Mucosa of descending colon (tissue), 3 donors: ENCODE measurements at regions not wholly inside any gene's neighbourhood (a gene's known extent, or its start where the extent isn't known, plus 50 kb on each side); places are given as distances from the start of the nearest gene placed in this dataset.

Experiments used
- ATAC-seq: fragments of 200-7000 bp; cut with Tn5 transposase; one replicate; pipeline ENCODE4 v1.9.1; 2020; ENCODE audit warnings: mild to moderate bottlenecking, moderate library complexity
- DNase-seq, 3 donors: peaks; one replicate each; pipeline ENCODE4 v3.0.0-alpha.2; 2020
- H3K36me3 ChIP-seq: fragments of 200-600 bp; one replicate; pipeline ENCODE4 v1.8.0; 2021; ENCODE audit warnings: low read depth, mild to moderate bottlenecking
- H3K4me1 ChIP-seq: fragments of 200-600 bp; one replicate; pipeline ENCODE4 v1.8.0; 2021; ENCODE audit warnings: low read depth, mild to moderate bottlenecking
- H3K4me3 ChIP-seq: fragments of 200-600 bp; one replicate; pipeline ENCODE4 v1.8.0; 2021; ENCODE audit warnings: mild to moderate bottlenecking
- H3K9me3 ChIP-seq: fragments of 200-600 bp; one replicate; pipeline ENCODE4 v1.8.0; 2021; ENCODE audit warnings: mild to moderate bottlenecking
- intact Hi-C, 2 donors: fragments of 100-400 bp; cut with DNase I in 1 of 2; cut with micrococcal nuclease in 1 of 2; formaldehyde crosslinking; loops; one replicate each; pipeline versions ENCODE4 v1.11.0 to v1.11.1; 2022; cut with DNase I, micrococcal nuclease
- TF ChIP-seq, protein P1 (sequence below): fragments of 200-600 bp; IDR thresholded peaks from one replicate; pipeline ENCODE4 v1.8.0; 2022; ENCODE audit warnings: antibody characterized with exemption, mild to moderate bottlenecking
- donor health status: DM: no; HTN: no; CAD: no; lungs with moderate emphysema.
- donor health status: DM: no; HTN: no; CAD: no.
- donor health status: DM: no; HTN: yes; CAD: no.

DNA sequence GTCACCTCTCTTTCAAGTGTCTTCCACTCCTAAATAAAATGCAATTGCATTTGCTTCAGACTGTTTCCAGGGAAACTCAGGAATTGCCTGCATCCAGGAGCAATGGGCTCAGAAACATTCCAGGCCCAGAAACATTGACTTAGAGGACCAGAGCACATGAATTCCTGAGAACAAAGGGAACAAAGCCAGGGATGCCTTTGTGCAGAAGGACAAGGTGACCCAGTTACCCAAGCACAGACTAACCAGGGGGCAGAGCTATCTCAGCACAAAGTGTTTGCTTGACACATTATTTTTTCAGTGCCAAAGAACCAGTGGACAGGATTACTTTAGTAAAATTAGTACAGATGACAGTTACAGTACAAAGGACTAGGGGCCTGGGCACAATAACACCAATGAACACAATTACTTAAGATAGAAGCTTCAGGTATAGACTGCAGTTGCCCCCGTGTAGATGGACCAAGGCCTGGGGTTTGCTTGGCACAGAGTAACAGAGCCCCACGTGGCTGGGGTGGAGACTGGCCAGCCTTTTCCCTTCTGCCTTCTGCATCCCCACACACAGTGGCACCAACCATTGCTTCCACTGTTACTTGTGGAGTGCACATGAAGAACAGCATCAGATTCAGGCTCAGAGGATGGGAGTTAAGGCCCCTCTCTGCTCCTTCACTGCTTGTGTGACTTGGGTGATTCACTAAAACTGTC lies 500.8 kb downstream of the INSC start:
- intact Hi-C loops = no loop called here
- no peak for DNase-seq

DNA sequence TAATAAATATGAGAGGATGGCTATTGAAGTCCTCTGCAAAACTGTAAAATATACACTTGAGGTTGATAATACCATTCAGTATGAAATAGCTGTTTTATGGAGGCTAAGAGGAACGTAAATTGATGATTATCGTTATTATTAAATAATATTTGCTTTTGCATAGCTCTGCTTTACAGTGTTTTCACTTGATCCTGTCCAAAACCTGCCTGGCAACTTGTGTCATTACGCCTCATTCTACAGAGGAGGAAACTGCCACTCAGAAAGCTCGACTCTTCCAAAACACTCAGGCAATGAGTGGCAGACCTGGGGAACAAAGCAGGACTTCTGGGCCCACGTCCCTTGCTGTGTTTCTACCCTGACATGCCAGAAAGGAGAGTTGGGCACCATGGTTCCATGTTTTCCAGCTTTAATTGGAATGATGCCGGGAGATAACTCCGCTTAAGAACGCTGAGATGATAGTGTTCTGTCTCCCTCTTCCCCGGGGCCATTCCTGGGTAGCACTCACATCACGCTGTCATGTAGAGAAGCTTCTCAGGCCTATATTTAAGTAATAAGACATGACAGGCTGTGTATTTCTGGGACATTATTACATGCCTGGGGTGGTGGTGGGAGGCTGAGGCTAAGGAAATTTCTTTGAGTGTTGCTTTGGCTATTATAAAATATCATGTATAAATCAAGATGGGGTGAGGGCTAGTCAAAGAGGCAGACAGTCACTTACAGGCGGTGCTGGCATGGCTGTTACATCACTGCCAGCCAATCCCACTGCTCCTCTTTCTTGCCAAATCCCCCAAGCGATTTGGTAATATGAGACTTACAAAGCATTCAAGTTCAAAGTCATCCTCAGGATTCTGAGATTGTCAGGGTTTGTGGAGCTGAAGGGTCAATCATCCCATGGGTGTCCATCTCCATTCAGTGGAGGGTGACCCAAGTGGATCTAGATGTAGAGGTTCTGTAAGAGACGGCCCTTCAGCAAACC lies 501.7 kb downstream of the INSC start:
- Histone ChIP-seq H3K9me3 (no peaks in the 10 kb centered on the region), H3K4me3 (no peak overlapping the region), H3K4me1 (no peaks in the 10 kb centered on the region), H3K36me3 (no peaks in the 10 kb centered on the region)
- TF ChIP-seq, protein P1, sequence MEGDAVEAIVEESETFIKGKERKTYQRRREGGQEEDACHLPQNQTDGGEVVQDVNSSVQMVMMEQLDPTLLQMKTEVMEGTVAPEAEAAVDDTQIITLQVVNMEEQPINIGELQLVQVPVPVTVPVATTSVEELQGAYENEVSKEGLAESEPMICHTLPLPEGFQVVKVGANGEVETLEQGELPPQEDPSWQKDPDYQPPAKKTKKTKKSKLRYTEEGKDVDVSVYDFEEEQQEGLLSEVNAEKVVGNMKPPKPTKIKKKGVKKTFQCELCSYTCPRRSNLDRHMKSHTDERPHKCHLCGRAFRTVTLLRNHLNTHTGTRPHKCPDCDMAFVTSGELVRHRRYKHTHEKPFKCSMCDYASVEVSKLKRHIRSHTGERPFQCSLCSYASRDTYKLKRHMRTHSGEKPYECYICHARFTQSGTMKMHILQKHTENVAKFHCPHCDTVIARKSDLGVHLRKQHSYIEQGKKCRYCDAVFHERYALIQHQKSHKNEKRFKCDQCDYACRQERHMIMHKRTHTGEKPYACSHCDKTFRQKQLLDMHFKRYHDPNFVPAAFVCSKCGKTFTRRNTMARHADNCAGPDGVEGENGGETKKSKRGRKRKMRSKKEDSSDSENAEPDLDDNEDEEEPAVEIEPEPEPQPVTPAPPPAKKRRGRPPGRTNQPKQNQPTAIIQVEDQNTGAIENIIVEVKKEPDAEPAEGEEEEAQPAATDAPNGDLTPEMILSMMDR = no peak
- DNase-seq (no peak), ATAC-seq (no peak)
- intact Hi-C loops = no loop called here

More for the DNA sequence above, 500.8 kb downstream of the INSC start:
- TF ChIP-seq, protein P1 = no peak
- ATAC-seq = no peak
- H3K9me3 ChIP-seq = no peaks in the 10 kb centered on the region
- H3K36me3 ChIP-seq = no peaks in the 10 kb centered on the region
- no peak overlapping the region for H3K4me3 ChIP-seq
- H3K4me1 ChIP-seq = no peaks in the 10 kb centered on the region

DNA sequence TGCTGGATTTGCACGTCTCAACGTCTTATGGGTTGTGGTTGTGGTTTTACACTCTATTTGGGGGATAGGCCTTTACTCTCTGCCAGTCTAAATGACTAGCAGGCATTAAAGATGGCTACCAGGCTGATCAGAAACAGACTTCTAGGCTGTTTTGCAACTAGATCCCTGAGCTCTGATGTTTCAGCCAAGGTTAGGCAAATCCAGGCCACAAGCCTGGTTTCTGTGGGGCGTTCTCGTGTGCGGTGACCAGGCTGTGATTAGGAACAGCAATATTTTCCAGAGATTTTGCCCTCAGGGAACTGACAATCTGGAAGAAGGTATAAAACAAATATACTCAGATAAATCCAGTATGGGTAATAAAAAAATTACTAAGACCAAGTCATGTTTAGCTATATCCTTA lies 502.4 kb downstream of the INSC start:
- Histone ChIP-seq H3K4me1 (no peaks in the 10 kb centered on the region), H3K9me3 (no peaks in the 10 kb centered on the region), H3K36me3 (no peaks in the 10 kb centered on the region), H3K4me3 (no peak overlapping the region)
- TF ChIP-seq, protein P1 = no peak
- intact Hi-C loops = no loop called here
- DNase-seq = no peak
- ATAC-seq = no peak

DNA sequence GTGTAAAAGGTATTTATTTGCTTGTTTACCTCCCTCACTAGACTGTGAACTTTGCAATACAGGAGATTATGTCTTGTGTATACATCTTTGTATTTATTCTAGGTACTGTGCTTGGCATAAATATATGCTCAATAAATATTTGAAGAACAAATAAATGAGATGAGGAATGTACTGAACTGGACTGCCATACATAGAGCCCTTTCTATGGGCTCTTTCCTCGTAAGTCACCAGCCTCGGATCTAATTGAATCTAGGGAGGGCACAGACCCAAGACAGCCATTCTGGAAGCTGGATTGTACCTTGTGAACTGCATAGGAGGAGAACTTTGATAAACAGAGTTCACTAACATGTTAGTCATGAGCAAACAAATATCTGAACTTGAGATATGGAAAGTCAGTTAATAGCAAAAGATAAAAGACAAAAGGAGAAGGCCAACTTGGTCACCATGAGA lies 503.9 kb downstream of the INSC start:
- ATAC-seq (no peak), DNase-seq (no peak)
- Histone ChIP-seq H3K36me3 (no peaks in the 10 kb centered on the region), H3K4me1 (no peaks in the 10 kb centered on the region), H3K9me3 (no peaks in the 10 kb centered on the region), H3K4me3 (no peak overlapping the region)
- TF ChIP-seq, protein P1 = no peak
- intact Hi-C loops = no loop called here

DNA sequence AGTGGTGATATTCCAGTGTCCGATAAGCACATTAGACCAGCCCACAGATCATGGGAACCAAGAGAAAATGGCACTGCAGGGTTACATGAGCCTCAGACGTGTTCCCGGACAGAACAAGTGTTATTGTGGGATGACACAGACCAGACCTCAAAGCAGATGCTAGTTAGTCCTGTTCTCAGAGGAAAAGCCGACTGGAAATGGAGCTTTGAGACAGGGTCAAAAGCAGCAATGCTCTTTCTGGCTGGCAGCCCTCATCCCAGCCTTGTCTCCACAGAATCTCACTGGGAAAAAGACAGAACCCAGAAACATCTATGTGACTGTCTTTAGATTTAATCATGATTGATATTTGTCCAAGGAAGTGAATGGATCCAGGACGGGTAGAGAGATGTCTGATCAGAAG lies 506.8 kb downstream of the INSC start:
- DNase-seq (no peak), ATAC-seq (no peak)
- no peak overlapping the region for H3K4me3 ChIP-seq
- no peaks in the 10 kb centered on the region for H3K36me3 ChIP-seq
- no peaks in the 10 kb centered on the region for H3K9me3 ChIP-seq
- TF ChIP-seq, protein P1 = no peak
- no peaks in the 10 kb centered on the region for H3K4me1 ChIP-seq
- intact Hi-C loops = no loop called here
